H1 (cell line): ENCODE measurements at regions not wholly inside any gene's neighbourhood (a gene's known extent, or its start where the extent isn't known, plus 50 kb on each side); places are given as distances from the start of the nearest gene placed in this dataset.

Experiments
- MAX ChIP-seq: IDR thresholded peaks from 2 replicates; pipeline ENCODE4 v1.6.1; 2012; ENCODE audit warnings: inconsistent platforms
- YY1 ChIP-seq: IDR thresholded peaks from 2 replicates; pipeline ENCODE4 v1.6.1; 2011; ENCODE audit warnings: low read depth, mild to moderate bottlenecking, low read length

- TF ChIP-seq YY1 (no peak), MAX (no peak)
These were observed 249.0 kb downstream of the PTPRC start (continued) for GRCh38 chr1:198887866-198888265.
